ENCODE measurements at regions not wholly inside any gene's neighbourhood (a gene's known extent, or its start where the extent isn't known, plus 50 kb on each side); places are given as distances from the start of the nearest gene placed in this dataset.

GRCh38 chr16:77057161-77057774, 133.7 kb upstream of the MON1B start:
- TF ChIP-seq CTCF (conservative IDR thresholded peaks at IDR 0.05; ENCODE audit: low read depth, low read length): no peak
- Histone ChIP-seq H3K4me1 (ENCODE audit: low read depth, poor library complexity, severe bottlenecking) (no peaks in the 10 kb centered on the region), H2AFZ (ENCODE audit: low read depth) (no peak overlapping the region), H3K9ac (no peak overlapping the region), H3K36me3 (ENCODE audit: insufficient read depth) (no peaks in the 10 kb centered on the region), H4K20me1 (ENCODE audit: insufficient read depth) (no peaks in the 10 kb centered on the region), H3K27ac (no peak overlapping the region), H3K4me3 (IDR thresholded peaks at IDR 0.05; ENCODE audit: insufficient read depth, low read depth, low read length) (no peak overlapping the region), H3K27me3 (ENCODE audit: insufficient read depth, low read depth) (no peaks in the 10 kb centered on the region), H3K79me2 (ENCODE audit: insufficient read depth, low read depth) (no peaks in the 10 kb centered on the region), H3K4me2 (no peak overlapping the region)

- H3K9ac ChIP-seq: no peak overlapping the region
- no peaks in the 10 kb centered on the region for H3K27me3 ChIP-seq (ENCODE audit: insufficient read depth, low read depth)
- H2AFZ ChIP-seq (ENCODE audit: low read depth): no peak overlapping the region
- H3K4me1 ChIP-seq (ENCODE audit: low read depth, poor library complexity, severe bottlenecking): no peaks in the 10 kb centered on the region
- no peaks in the 10 kb centered on the region for H3K36me3 ChIP-seq (ENCODE audit: insufficient read depth)
- TF ChIP-seq CTCF (conservative IDR thresholded peaks at IDR 0.05; ENCODE audit: low read depth, low read length): no peak
- no peaks in the 10 kb centered on the region for H4K20me1 ChIP-seq (ENCODE audit: insufficient read depth)
- no peaks in the 10 kb centered on the region for H3K79me2 ChIP-seq (ENCODE audit: insufficient read depth, low read depth)
- H3K27ac ChIP-seq: no peak overlapping the region
- H3K4me2 ChIP-seq: no peak overlapping the region
- H3K4me3 ChIP-seq (IDR thresholded peaks at IDR 0.05; ENCODE audit: insufficient read depth, low read depth, low read length): no peak overlapping the region
These were observed 131.5 kb upstream of the MON1B start for GRCh38 chr16:77059446-77059845.

GRCh38 chr16:77060614-77061013, 130.4 kb upstream of the MON1B start:
- Histone ChIP-seq H3K4me3 (IDR thresholded peaks at IDR 0.05; ENCODE audit: insufficient read depth, low read depth, low read length) (no peak overlapping the region), H3K27me3 (ENCODE audit: insufficient read depth, low read depth) (no peaks in the 10 kb centered on the region), H3K36me3 (ENCODE audit: insufficient read depth) (no peaks in the 10 kb centered on the region), H3K79me2 (ENCODE audit: insufficient read depth, low read depth) (no peaks in the 10 kb centered on the region), H3K4me2 (no peak overlapping the region), H3K9ac (no peak overlapping the region), H4K20me1 (ENCODE audit: insufficient read depth) (no peaks in the 10 kb centered on the region), H3K27ac (no peak overlapping the region), H3K4me1 (ENCODE audit: low read depth, poor library complexity, severe bottlenecking) (no peaks in the 10 kb centered on the region), H2AFZ (ENCODE audit: low read depth) (no peak overlapping the region)
- no peak for TF ChIP-seq CTCF (conservative IDR thresholded peaks at IDR 0.05; ENCODE audit: low read depth, low read length)

- no peak for TF ChIP-seq CTCF (conservative IDR thresholded peaks at IDR 0.05; ENCODE audit: low read depth, low read length)
- Histone ChIP-seq H4K20me1 (ENCODE audit: insufficient read depth) (no peaks in the 10 kb centered on the region), H3K27ac (no peak overlapping the region), H3K9ac (no peak overlapping the region), H3K4me3 (IDR thresholded peaks at IDR 0.05; ENCODE audit: insufficient read depth, low read depth, low read length) (no peak overlapping the region), H3K79me2 (ENCODE audit: insufficient read depth, low read depth) (no peaks in the 10 kb centered on the region), H3K27me3 (ENCODE audit: insufficient read depth, low read depth) (no peaks in the 10 kb centered on the region), H3K4me1 (ENCODE audit: low read depth, poor library complexity, severe bottlenecking) (no peaks in the 10 kb centered on the region), H3K4me2 (no peak overlapping the region), H3K36me3 (ENCODE audit: insufficient read depth) (no peaks in the 10 kb centered on the region), H2AFZ (ENCODE audit: low read depth) (no peak overlapping the region)
These were observed 127.9 kb upstream of the MON1B start for GRCh38 chr16:77062878-77063675.

All from KMS-11 (cell line).